Breast epithelium (tissue), 3 donors: ENCODE measurements at regions not wholly inside any gene's neighbourhood (a gene's known extent, or its start where the extent isn't known, plus 50 kb on each side); places are given as distances from the start of the nearest gene placed in this dataset.

ENCODE experiments used
- CTCF ChIP-seq, 3 donors: fragments of 450-650 bp; IDR thresholded peaks; one replicate each; pipeline ENCODE4 v1.5.1; 2016 to 2017; ENCODE audit warnings: antibody characterized with exemption in 3 of 3, mild to moderate bottlenecking in 3 of 3, moderate library complexity in 3 of 3
- POLR2A ChIP-seq: fragments of 450-650 bp; IDR thresholded peaks from one replicate; pipeline ENCODE4 v1.6.1; 2016; ENCODE audit warnings: antibody characterized with exemption, mild to moderate bottlenecking, moderate library complexity

GRCh38 chr5:167415779-167416746, 875.4 kb upstream of the WWC1 start:
- TF ChIP-seq CTCF (IDR thresholded peaks at IDR 0.05) = no peak
- TF ChIP-seq POLR2A = no peak
